Stomach (tissue), 4 donors: ENCODE measurements at regions not wholly inside any gene's neighbourhood (a gene's known extent, or its start where the extent isn't known, plus 50 kb on each side); places are given as distances from the start of the nearest gene placed in this dataset.

Experiments used
- CTCF ChIP-seq, 7 experiments: fragments of 450-650 bp in 4 of 7; fragments of 200-600 bp in 3 of 7; sonication (generic) in 3 of 7; IDR thresholded peaks; one replicate each; pipeline ENCODE4 v1.5.1; 2016 to 2019; ENCODE audit warnings: antibody characterized with exemption in 7 of 7, control low read depth in 2 of 7, mild to moderate bottlenecking in 1 of 7
- EP300 ChIP-seq: sonication (generic); formaldehyde crosslinking; IDR thresholded peaks from one replicate; pipeline ENCODE4 v1.6.1; 2017; ENCODE audit warnings: antibody characterized with exemption
- POLR2A ChIP-seq, 4 donors: fragments of 450-650 bp; IDR thresholded peaks; one replicate each; pipeline ENCODE4 v1.6.1; 2016; ENCODE audit warnings: antibody characterized with exemption in 4 of 4, control low read depth in 2 of 4, mild to moderate bottlenecking in 1 of 4, moderate library complexity in 1 of 4
- POLR2AphosphoS5 ChIP-seq, 3 donors: sonication (generic); formaldehyde crosslinking; IDR thresholded peaks; one replicate each; pipeline ENCODE4 v1.6.1; 2016; ENCODE audit warnings: antibody characterized with exemption in 3 of 3

GRCh38 chr12:22880807-22881206 lies 255.8 kb downstream of the ETNK1 start:
- TF ChIP-seq CTCF (IDR thresholded peaks at IDR 0.05) (no peak), EP300 (no peak), POLR2AphosphoS5 (IDR thresholded peaks at IDR 0.05) (no peak), POLR2A (IDR thresholded peaks at IDR 0.05) (no peak)
